HL-60 (cell line): ENCODE measurements at regions not wholly inside any gene's neighbourhood (a gene's known extent, or its start where the extent isn't known, plus 50 kb on each side); places are given as distances from the start of the nearest gene placed in this dataset.

Source experiments
- CTCF ChIP-seq: IDR thresholded peaks from one replicate; pipeline ENCODE4 v1.5.1; 2011; ENCODE audit warnings: low read length, control low read depth, inconsistent platforms; ENCODE audit not compliant: insufficient read depth
- GABPA ChIP-seq: IDR thresholded peaks from 2 replicates; pipeline ENCODE4 v1.6.1; 2012; ENCODE audit warnings: low read depth

GRCh38 chr12:67754933-67755697, 106.6 kb downstream of the DYRK2 start:
- TF ChIP-seq CTCF = no peak
- TF ChIP-seq GABPA = no peak
